Body of pancreas (tissue), 4 donors: ENCODE measurements at regions not wholly inside any gene's neighbourhood (a gene's known extent, or its start where the extent isn't known, plus 50 kb on each side); places are given as distances from the start of the nearest gene placed in this dataset.

Experiments
- CTCF ChIP-seq, 7 experiments: fragments of 450-650 bp in 4 of 7; fragments of 200-600 bp in 3 of 7; sonication (generic) in 3 of 7; IDR thresholded peaks; one replicate each; pipeline ENCODE4 v1.5.1; 2016 to 2019; ENCODE audit warnings: antibody characterized with exemption in 7 of 7
- POLR2A ChIP-seq, 3 donors: fragments of 450-650 bp; IDR thresholded peaks; one replicate each; pipeline ENCODE4 v1.6.1; 2016; ENCODE audit warnings: antibody characterized with exemption in 3 of 3, mild to moderate bottlenecking in 2 of 3

GRCh38 chr14:30132196-30132595, 204.5 kb upstream of the PRKD1 start:
- TF ChIP-seq CTCF (IDR thresholded peaks at IDR 0.05) (no peak), POLR2A (IDR thresholded peaks at IDR 0.05) (no peak)
